Nephron progenitor cell (in vitro differentiated cells): ENCODE measurements at regions not wholly inside any gene's neighbourhood (a gene's known extent, or its start where the extent isn't known, plus 50 kb on each side); places are given as distances from the start of the nearest gene placed in this dataset.

ENCODE experiments used
- DNase-seq: peaks from one replicate; pipeline ENCODE4 v3.0.0; 2021
- H3K27ac Mint-ChIP-seq: 2 replicates; pipeline ENCODE4 v1.8.0; 2021; ENCODE audit warnings: mild to moderate bottlenecking, moderate library complexity, mixed read lengths
- H3K27me3 Mint-ChIP-seq: 2 replicates; pipeline ENCODE4 v1.8.0; 2021; ENCODE audit warnings: mild to moderate bottlenecking, low read depth, mixed read lengths; ENCODE audit not compliant: poor library complexity
- H3K36me3 Mint-ChIP-seq: 2 replicates; pipeline ENCODE4 v1.8.0; 2021; ENCODE audit warnings: low read depth, mixed read lengths
- H3K4me1 Mint-ChIP-seq: 2 replicates; pipeline ENCODE4 v1.8.0; 2021; ENCODE audit warnings: mixed read lengths
- H3K4me3 Mint-ChIP-seq: 2 replicates; pipeline ENCODE4 v1.8.0; 2021; ENCODE audit warnings: mild to moderate bottlenecking, moderate library complexity, mixed read lengths
- H3K9me3 Mint-ChIP-seq: 2 replicates; pipeline ENCODE4 v1.8.0; 2021; ENCODE audit warnings: mild to moderate bottlenecking, moderate library complexity, mixed read lengths
- CTCF ChIP-seq: fragments of 200-600 bp; sonication (generic); IDR thresholded peaks from 2 replicates; pipeline ENCODE4 v1.5.0; 2021; ENCODE audit warnings: antibody characterized with exemption

GRCh38 chr5:164217464-164217863 lies 712.0 kb downstream of the MAT2B start:
- DNase-seq = no peak
- Mint-ChIP-seq H3K36me3 (no peaks in the 10 kb centered on the region), H3K27ac (no peak overlapping the region), H3K27me3 (no peaks in the 10 kb centered on the region), H3K4me3 (no peak overlapping the region), H3K9me3 (no peaks in the 10 kb centered on the region), H3K4me1 (peaks cover 1% of the 10 kb centered on the region)
- no peak for TF ChIP-seq CTCF

GRCh38 chr5:164220522-164220921 lies 715.1 kb downstream of the MAT2B start:
- no peak for DNase-seq
- no peak for TF ChIP-seq CTCF
- Mint-ChIP-seq H3K9me3 (no peaks in the 10 kb centered on the region), H3K27ac (no peak overlapping the region), H3K27me3 (no peaks in the 10 kb centered on the region), H3K36me3 (no peaks in the 10 kb centered on the region), H3K4me1 (peaks cover 24% of the 10 kb centered on the region), H3K4me3 (no peak overlapping the region)

- Mint-ChIP-seq H3K4me3 (no peak overlapping the region), H3K36me3 (no peaks in the 10 kb centered on the region)
These were observed 718.8 kb downstream of the MAT2B start for GRCh38 chr5:164224236-164224635.

GRCh38 chr5:164224772-164225171 lies 719.4 kb downstream of the MAT2B start:
- Mint-ChIP-seq H3K4me1 (peaks cover 24% of the 10 kb centered on the region), H3K27ac (no peak overlapping the region), H3K36me3 (no peaks in the 10 kb centered on the region), H3K4me3 (no peak overlapping the region), H3K27me3 (no peaks in the 10 kb centered on the region), H3K9me3 (peaks cover 10% of the 10 kb centered on the region)
- no peak for TF ChIP-seq CTCF
- DNase-seq = no peak

More at GRCh38 chr5:164224236-164224635, 718.8 kb downstream of the MAT2B start:
- DNase-seq = no peak
- no peaks in the 10 kb centered on the region for H3K27me3 Mint-ChIP-seq
- peaks cover 24% of the 10 kb centered on the region for H3K4me1 Mint-ChIP-seq
- no peak overlapping the region for H3K27ac Mint-ChIP-seq
- TF ChIP-seq CTCF = no peak
- peaks cover 8% of the 10 kb centered on the region for H3K9me3 Mint-ChIP-seq

GRCh38 chr5:164230341-164230740 lies 724.9 kb downstream of the MAT2B start:
- no peaks in the 10 kb centered on the region for H3K36me3 Mint-ChIP-seq
- H3K9me3 Mint-ChIP-seq = peaks cover 10% of the 10 kb centered on the region
- H3K4me1 Mint-ChIP-seq = no peaks in the 10 kb centered on the region
- H3K27ac Mint-ChIP-seq = no peak overlapping the region
- H3K27me3 Mint-ChIP-seq = no peaks in the 10 kb centered on the region
- H3K4me3 Mint-ChIP-seq = no peak overlapping the region
- no peak for TF ChIP-seq CTCF
- no peak for DNase-seq

- Mint-ChIP-seq H3K9me3 (peaks cover 4% of the 10 kb centered on the region), H3K27ac (no peak overlapping the region), H3K4me3 (no peak overlapping the region), H3K36me3 (no peaks in the 10 kb centered on the region), H3K4me1 (peaks cover 5% of the 10 kb centered on the region), H3K27me3 (no peaks in the 10 kb centered on the region)
- TF ChIP-seq CTCF = no peak
- DNase-seq = no peak
These were observed 728.4 kb downstream of the MAT2B start for GRCh38 chr5:164233791-164234190.
